ENCODE measurements at regions not wholly inside any gene's neighbourhood (a gene's known extent, or its start where the extent isn't known, plus 50 kb on each side); places are given as distances from the start of the nearest gene placed in this dataset.

DNA sequence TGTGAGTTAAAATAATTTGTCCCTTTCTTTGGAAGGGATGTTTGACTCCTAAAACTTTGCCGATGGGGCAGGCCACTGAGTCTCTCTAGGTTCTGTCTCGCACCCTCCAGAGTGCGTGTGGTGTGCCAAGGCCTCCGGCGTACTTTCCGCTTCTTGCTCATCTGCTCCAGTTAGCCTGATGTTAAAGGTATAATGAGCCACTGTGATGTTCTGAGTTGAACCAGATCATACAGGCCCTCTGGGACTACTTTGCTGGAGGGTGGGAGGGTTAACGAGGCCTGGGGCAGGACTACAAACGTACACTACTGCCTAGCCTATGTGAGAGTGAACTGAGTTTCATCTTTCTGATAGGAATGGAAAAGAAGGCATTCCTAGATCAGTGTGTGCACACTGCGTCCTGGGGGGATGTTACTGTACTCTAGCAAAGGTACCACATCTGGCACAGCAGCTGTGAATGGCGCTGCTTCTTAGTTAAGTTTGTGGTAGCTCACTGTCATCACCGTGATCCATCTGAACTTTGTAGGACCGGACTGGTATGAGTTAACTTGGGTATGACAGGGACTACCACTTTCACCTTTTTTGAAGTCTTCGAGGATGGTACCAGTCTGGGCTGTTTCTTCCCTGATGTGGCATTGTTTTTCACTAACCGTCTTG is 60.2 kb downstream of the RGS12 start:
- no peak for TF ChIP-seq POLR2AphosphoS5 (IDR thresholded peaks at IDR 0.05; ENCODE audit: low read depth, low read length)
- no peak for TF ChIP-seq CTCF (IDR thresholded peaks at IDR 0.05)
- TF ChIP-seq TAF1 (IDR thresholded peaks at IDR 0.05; ENCODE audit: borderline replicate concordance, low read depth, low read length) = no peak
- TF ChIP-seq MXI1 (IDR thresholded peaks at IDR 0.05; ENCODE audit: low read depth, low read length) = no peak
- TF ChIP-seq GATA2 (CRISPR knock-in tag; IDR thresholded peaks at IDR 0.05) = no peak
- no peak for TF ChIP-seq USF2 (IDR thresholded peaks at IDR 0.05; ENCODE audit: borderline replicate concordance, low read depth, low read length)
- TF ChIP-seq, protein P1, sequence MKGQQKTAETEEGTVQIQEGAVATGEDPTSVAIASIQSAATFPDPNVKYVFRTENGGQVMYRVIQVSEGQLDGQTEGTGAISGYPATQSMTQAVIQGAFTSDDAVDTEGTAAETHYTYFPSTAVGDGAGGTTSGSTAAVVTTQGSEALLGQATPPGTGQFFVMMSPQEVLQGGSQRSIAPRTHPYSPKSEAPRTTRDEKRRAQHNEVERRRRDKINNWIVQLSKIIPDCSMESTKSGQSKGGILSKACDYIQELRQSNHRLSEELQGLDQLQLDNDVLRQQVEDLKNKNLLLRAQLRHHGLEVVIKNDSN (IDR thresholded peaks at IDR 0.05; ENCODE audit: borderline replicate concordance, low read depth) = no peak
- no peak for TF ChIP-seq RAD21 (IDR thresholded peaks at IDR 0.05; ENCODE audit: low read length)
- no peak for TF ChIP-seq SMC3 (IDR thresholded peaks at IDR 0.05; ENCODE audit: low read depth, low read length)
- no peak for TF ChIP-seq CHD2 (IDR thresholded peaks at IDR 0.05; ENCODE audit: low read length, partially characterized antibody)
- TF ChIP-seq EP300 (IDR thresholded peaks at IDR 0.05; ENCODE audit: borderline replicate concordance in 1 of 2, low read depth in 1 of 2, low read length in 1 of 2) = no peak

Measured in SK-N-SH (cell line).